ENCODE measurements at regions not wholly inside any gene's neighbourhood (a gene's known extent, or its start where the extent isn't known, plus 50 kb on each side); places are given as distances from the start of the nearest gene placed in this dataset.

GRCh38 chr12:63090716-63091115 lies 60.3 kb downstream of the AVPR1A start:
- H3K9ac ChIP-seq (ENCODE audit: low read depth, low read length): no peak overlapping the region
- H3K36me3 ChIP-seq (ENCODE audit: insufficient read depth, low read depth, low read length): no peaks in the 10 kb centered on the region
- H3K9me3 ChIP-seq (ENCODE audit: insufficient read depth, low read depth, low read length): no peaks in the 10 kb centered on the region
- H3K4me3 ChIP-seq (ENCODE audit: low read length): no peak overlapping the region
- no peaks in the 10 kb centered on the region for H3K27me3 ChIP-seq (ENCODE audit: insufficient read depth, low read length)
- H3K4me1 ChIP-seq (ENCODE audit: insufficient read depth, low read length): peaks cover 13% of the 10 kb centered on the region; the same call in 1 of the 2 replicates
- no peak overlapping the region for H3K27ac ChIP-seq (ENCODE audit: low read length)

- H3K4me3 ChIP-seq (ENCODE audit: low read length): no peak overlapping the region
- H3K27ac ChIP-seq (ENCODE audit: low read length): no peak overlapping the region
- peaks cover 21% of the 10 kb centered on the region; the same call in 1 of the 2 replicates for H3K4me1 ChIP-seq (ENCODE audit: insufficient read depth, low read length)
- no peaks in the 10 kb centered on the region for H3K36me3 ChIP-seq (ENCODE audit: insufficient read depth, low read depth, low read length)
- H3K9ac ChIP-seq (ENCODE audit: low read depth, low read length): no peak overlapping the region
- H3K9me3 ChIP-seq (ENCODE audit: insufficient read depth, low read depth, low read length): no peaks in the 10 kb centered on the region
- H3K27me3 ChIP-seq (ENCODE audit: insufficient read depth, low read length): no peaks in the 10 kb centered on the region
Observed at GRCh38 chr12:63086149-63086915, 64.7 kb downstream of the AVPR1A start.

- Histone ChIP-seq H3K27me3 (ENCODE audit: insufficient read depth, low read length) (no peaks in the 10 kb centered on the region), H3K4me1 (ENCODE audit: insufficient read depth, low read length) (peaks cover 21% of the 10 kb centered on the region; the same call in 1 of the 2 replicates), H3K4me3 (ENCODE audit: low read length) (peak overlapping the region; percentile 12; the same call in 1 of the 2 replicates), H3K9me3 (ENCODE audit: insufficient read depth, low read depth, low read length) (no peaks in the 10 kb centered on the region), H3K9ac (ENCODE audit: low read depth, low read length) (peak overlapping the region; percentile 33; the same call in 1 of the 2 replicates), H3K27ac (ENCODE audit: low read length) (no peak overlapping the region), H3K36me3 (ENCODE audit: insufficient read depth, low read depth, low read length) (no peaks in the 10 kb centered on the region)
Observed at GRCh38 chr12:63085120-63085519, 65.9 kb downstream of the AVPR1A start.

- H3K9ac ChIP-seq (ENCODE audit: low read depth, low read length): no peak overlapping the region
Observed at GRCh38 chr12:63084501-63084900, 66.5 kb downstream of the AVPR1A start.

GRCh38 chr12:63083046-63083445 lies 68.0 kb downstream of the AVPR1A start:
- no peaks in the 10 kb centered on the region for H3K9me3 ChIP-seq (ENCODE audit: insufficient read depth, low read depth, low read length)
- H3K9ac ChIP-seq (ENCODE audit: low read depth, low read length): no peak overlapping the region
- H3K27ac ChIP-seq (ENCODE audit: low read length): no peak overlapping the region
- no peaks in the 10 kb centered on the region for H3K27me3 ChIP-seq (ENCODE audit: insufficient read depth, low read length)
- no peaks in the 10 kb centered on the region for H3K36me3 ChIP-seq (ENCODE audit: insufficient read depth, low read depth, low read length)
- no peak overlapping the region for H3K4me3 ChIP-seq (ENCODE audit: low read length)
- H3K4me1 ChIP-seq (ENCODE audit: insufficient read depth, low read length): peaks cover 21% of the 10 kb centered on the region; the same call in 1 of the 2 replicates

More at GRCh38 chr12:63084501-63084900, 66.5 kb downstream of the AVPR1A start:
- H3K36me3 ChIP-seq (ENCODE audit: insufficient read depth, low read depth, low read length): no peaks in the 10 kb centered on the region
- H3K4me1 ChIP-seq (ENCODE audit: insufficient read depth, low read length): peaks cover 21% of the 10 kb centered on the region; the same call in 1 of the 2 replicates
- no peaks in the 10 kb centered on the region for H3K9me3 ChIP-seq (ENCODE audit: insufficient read depth, low read depth, low read length)
- no peak overlapping the region for H3K27ac ChIP-seq (ENCODE audit: low read length)
- H3K4me3 ChIP-seq (ENCODE audit: low read length): no peak overlapping the region
- no peaks in the 10 kb centered on the region for H3K27me3 ChIP-seq (ENCODE audit: insufficient read depth, low read length)

GRCh38 chr12:63079791-63080502 lies 71.1 kb downstream of the AVPR1A start:
- H3K27ac ChIP-seq (ENCODE audit: low read length): no peak overlapping the region
- peaks cover 6% of the 10 kb centered on the region; the same call in 1 of the 2 replicates for H3K4me1 ChIP-seq (ENCODE audit: insufficient read depth, low read length)
- H3K27me3 ChIP-seq (ENCODE audit: insufficient read depth, low read length): no peaks in the 10 kb centered on the region
- no peaks in the 10 kb centered on the region for H3K36me3 ChIP-seq (ENCODE audit: insufficient read depth, low read depth, low read length)
- no peak overlapping the region for H3K9ac ChIP-seq (ENCODE audit: low read depth, low read length)
- no peaks in the 10 kb centered on the region for H3K9me3 ChIP-seq (ENCODE audit: insufficient read depth, low read depth, low read length)
- no peak overlapping the region for H3K4me3 ChIP-seq (ENCODE audit: low read length)

- Histone ChIP-seq H3K9ac (ENCODE audit: low read depth, low read length) (no peak overlapping the region), H3K36me3 (ENCODE audit: insufficient read depth, low read depth, low read length) (no peaks in the 10 kb centered on the region), H3K4me3 (ENCODE audit: low read length) (no peak overlapping the region), H3K9me3 (ENCODE audit: insufficient read depth, low read depth, low read length) (no peaks in the 10 kb centered on the region), H3K27me3 (ENCODE audit: insufficient read depth, low read length) (no peaks in the 10 kb centered on the region), H3K27ac (ENCODE audit: low read length) (no peak overlapping the region), H3K4me1 (ENCODE audit: insufficient read depth, low read length) (no peaks in the 10 kb centered on the region; the same call in 1 of the 2 replicates)
Observed at GRCh38 chr12:63078906-63079305, 72.1 kb downstream of the AVPR1A start.

- H3K36me3 ChIP-seq (ENCODE audit: insufficient read depth, low read depth, low read length): no peaks in the 10 kb centered on the region
- no peak overlapping the region for H3K4me3 ChIP-seq (ENCODE audit: low read length)
- no peaks in the 10 kb centered on the region for H3K9me3 ChIP-seq (ENCODE audit: insufficient read depth, low read depth, low read length)
- no peaks in the 10 kb centered on the region for H3K4me1 ChIP-seq (ENCODE audit: insufficient read depth, low read length)
- no peaks in the 10 kb centered on the region for H3K27me3 ChIP-seq (ENCODE audit: insufficient read depth, low read length)
- no peak overlapping the region for H3K27ac ChIP-seq (ENCODE audit: low read length)
- H3K9ac ChIP-seq (ENCODE audit: low read depth, low read length): no peak overlapping the region
Observed at GRCh38 chr12:63075376-63076060, 75.5 kb downstream of the AVPR1A start.

- H3K27me3 ChIP-seq (ENCODE audit: insufficient read depth, low read length): no peaks in the 10 kb centered on the region
- no peaks in the 10 kb centered on the region for H3K9me3 ChIP-seq (ENCODE audit: insufficient read depth, low read depth, low read length)
- H3K27ac ChIP-seq (ENCODE audit: low read length): no peak overlapping the region
- no peak overlapping the region for H3K9ac ChIP-seq (ENCODE audit: low read depth, low read length)
- no peak overlapping the region for H3K4me3 ChIP-seq (ENCODE audit: low read length)
- no peaks in the 10 kb centered on the region; the same call in 1 of the 2 replicates for H3K4me1 ChIP-seq (ENCODE audit: insufficient read depth, low read length)
- no peaks in the 10 kb centered on the region for H3K36me3 ChIP-seq (ENCODE audit: insufficient read depth, low read depth, low read length)
Observed at GRCh38 chr12:63070709-63071108, 80.3 kb downstream of the AVPR1A start.

GRCh38 chr12:63069860-63070617 lies 81.0 kb downstream of the AVPR1A start:
- no peak overlapping the region for H3K4me3 ChIP-seq (ENCODE audit: low read length)
- no peaks in the 10 kb centered on the region for H3K36me3 ChIP-seq (ENCODE audit: insufficient read depth, low read depth, low read length)
- no peak overlapping the region for H3K27ac ChIP-seq (ENCODE audit: low read length)
- no peak overlapping the region for H3K9ac ChIP-seq (ENCODE audit: low read depth, low read length)
- no peaks in the 10 kb centered on the region for H3K27me3 ChIP-seq (ENCODE audit: insufficient read depth, low read length)
- H3K4me1 ChIP-seq (ENCODE audit: insufficient read depth, low read length): no peaks in the 10 kb centered on the region; the same call in 1 of the 2 replicates
- H3K9me3 ChIP-seq (ENCODE audit: insufficient read depth, low read depth, low read length): no peaks in the 10 kb centered on the region

- Histone ChIP-seq H3K27me3 (ENCODE audit: insufficient read depth, low read length) (no peaks in the 10 kb centered on the region), H3K9me3 (ENCODE audit: insufficient read depth, low read depth, low read length) (no peaks in the 10 kb centered on the region), H3K4me1 (ENCODE audit: insufficient read depth, low read length) (no peaks in the 10 kb centered on the region; the same call in 1 of the 2 replicates), H3K4me3 (ENCODE audit: low read length) (no peak overlapping the region), H3K9ac (ENCODE audit: low read depth, low read length) (no peak overlapping the region), H3K36me3 (ENCODE audit: insufficient read depth, low read depth, low read length) (no peaks in the 10 kb centered on the region), H3K27ac (ENCODE audit: low read length) (no peak overlapping the region)
Observed at GRCh38 chr12:63068857-63069442, 82.1 kb downstream of the AVPR1A start.
